DND-41 (cell line): ENCODE measurements at regions not wholly inside any gene's neighbourhood (a gene's known extent, or its start where the extent isn't known, plus 50 kb on each side); places are given as distances from the start of the nearest gene placed in this dataset.
A peak's percentile ranks its signal among the peaks of the same experiment; 100 is the strongest.

Experiments used
- ATAC-seq: fragments of 200-7000 bp; cut with Tn5 transposase; 3 replicates; pipeline ENCODE4 v1.9.1; 2021; ENCODE audit warnings: low read depth; ENCODE audit not compliant: insufficient read depth
- DNase-seq: peaks from one replicate; pipeline ENCODE4 v3.0.0-alpha.2; 2020
- H2AFZ ChIP-seq: 2 replicates; pipeline ENCODE4 v1.6.0; 2012; ENCODE audit warnings: low read depth, low read length
- H3K27ac ChIP-seq: 2 replicates; pipeline ENCODE4 v1.5.1; 2012; ENCODE audit warnings: low read length, inconsistent platforms
- H3K27me3 ChIP-seq: fragments of 200-600 bp; sonication (generic); 2 replicates; pipeline ENCODE4 v1.6.0; 2012; ENCODE audit warnings: low read length, mild to moderate bottlenecking, inconsistent platforms; ENCODE audit not compliant: insufficient read depth, poor library complexity
- H3K36me3 ChIP-seq: 2 replicates; pipeline ENCODE4 v1.5.1; 2012; ENCODE audit warnings: low read length, inconsistent platforms; ENCODE audit not compliant: insufficient read depth
- H3K4me1 ChIP-seq: 2 replicates; pipeline ENCODE4 v1.5.1; 2012; ENCODE audit warnings: mild to moderate bottlenecking, low read length; ENCODE audit not compliant: insufficient read depth
- H3K4me2 ChIP-seq: 2 replicates; pipeline ENCODE4 v1.6.0; 2012; ENCODE audit warnings: mild to moderate bottlenecking, moderate library complexity, low read length, inconsistent platforms; ENCODE audit not compliant: insufficient read depth
- H3K4me3 ChIP-seq, 2 experiments: fragments of 200-600 bp in 1 of 2; shearing (Covaris generic) in 1 of 2; 2 replicates each; pipeline ENCODE4 v1.5.1; 2012 to 2016; ENCODE audit warnings: inconsistent platforms in 2 of 2, low read length in 2 of 2, mild to moderate bottlenecking in 2 of 2, low read depth in 1 of 2, moderate library complexity in 1 of 2
- H3K79me2 ChIP-seq: 2 replicates; pipeline ENCODE4 v1.6.0; 2012; ENCODE audit warnings: low read length, inconsistent platforms; ENCODE audit not compliant: insufficient read depth
- H3K9ac ChIP-seq: 2 replicates; pipeline ENCODE4 v1.6.0; 2012; ENCODE audit warnings: low read depth, mild to moderate bottlenecking, inconsistent platforms, low read length, moderate library complexity
- H3K9me3 ChIP-seq: 2 replicates; pipeline ENCODE4 v1.5.1; 2012; ENCODE audit warnings: low read length, moderate library complexity, mild to moderate bottlenecking, inconsistent platforms; ENCODE audit not compliant: insufficient read depth, severe bottlenecking
- H4K20me1 ChIP-seq: 2 replicates; pipeline ENCODE4 v1.6.0; 2012; ENCODE audit warnings: low read length; ENCODE audit not compliant: insufficient read depth
- EZH2 ChIP-seq: IDR thresholded peaks from 3 replicates; pipeline ENCODE4 v1.6.1; 2012; ENCODE audit warnings: borderline replicate concordance, low read depth, mild to moderate bottlenecking, moderate library complexity, low read length, inconsistent platforms; ENCODE audit not compliant: severe bottlenecking
- TF ChIP-seq, protein P1 (sequence below): IDR thresholded peaks from 2 replicates; pipeline ENCODE4 v1.5.1; 2012; ENCODE audit warnings: borderline replicate concordance, low read length, moderate library complexity, mild to moderate bottlenecking; ENCODE audit not compliant: poor library complexity, severe bottlenecking; ENCODE audit errors: extremely low read depth

DNA sequence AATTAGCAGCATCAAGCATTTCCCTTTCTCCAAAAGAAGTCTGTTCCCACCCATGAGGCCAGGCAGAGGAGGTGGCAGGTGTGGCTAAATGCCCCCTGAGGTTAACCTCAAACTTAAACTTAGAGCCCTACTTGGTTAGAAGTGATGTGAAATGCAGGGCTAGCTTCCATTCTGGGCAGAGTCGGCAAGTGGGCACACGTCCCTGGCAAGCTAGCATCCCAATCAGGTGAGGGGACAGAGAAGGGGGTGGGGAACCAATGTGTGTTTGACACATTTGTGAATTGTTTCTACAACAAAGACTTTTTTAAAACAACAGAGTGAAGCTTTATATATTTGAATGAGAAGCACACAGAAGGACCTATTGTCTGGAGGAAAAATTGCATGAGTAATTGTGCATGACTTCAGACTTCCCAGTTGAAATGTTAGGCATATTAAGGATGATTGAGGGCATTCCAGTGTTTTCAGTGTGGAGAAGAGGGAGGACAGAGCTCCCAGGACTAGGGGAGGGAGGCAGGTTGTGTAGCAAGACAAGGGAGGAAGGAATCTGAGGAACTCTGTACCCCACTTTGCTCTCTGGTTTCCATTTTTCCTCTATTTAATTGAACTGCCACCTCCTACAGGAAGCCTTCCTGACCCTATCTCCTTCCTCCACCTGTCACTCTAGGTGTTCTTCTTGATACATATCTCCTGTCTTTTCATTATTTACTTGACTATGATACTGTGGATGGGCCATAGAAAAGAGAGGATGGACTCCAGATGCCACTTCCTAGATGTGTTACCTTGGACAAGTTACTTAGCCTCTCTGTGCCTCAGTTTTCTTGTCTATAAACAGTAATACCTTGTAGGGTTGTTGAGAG is 83.3 kb upstream of the PICALM start:
- H3K4me3 ChIP-seq: no peak overlapping the region
- DNase-seq (peak; percentile 36), ATAC-seq (peak; percentile 83)
- no peaks in the 10 kb centered on the region for H4K20me1 ChIP-seq
- H3K4me2 ChIP-seq: no peak overlapping the region; the same call in 1 of the 2 replicates
- H3K36me3 ChIP-seq: no peaks in the 10 kb centered on the region
- H3K79me2 ChIP-seq: no peaks in the 10 kb centered on the region
- TF ChIP-seq, protein P1, sequence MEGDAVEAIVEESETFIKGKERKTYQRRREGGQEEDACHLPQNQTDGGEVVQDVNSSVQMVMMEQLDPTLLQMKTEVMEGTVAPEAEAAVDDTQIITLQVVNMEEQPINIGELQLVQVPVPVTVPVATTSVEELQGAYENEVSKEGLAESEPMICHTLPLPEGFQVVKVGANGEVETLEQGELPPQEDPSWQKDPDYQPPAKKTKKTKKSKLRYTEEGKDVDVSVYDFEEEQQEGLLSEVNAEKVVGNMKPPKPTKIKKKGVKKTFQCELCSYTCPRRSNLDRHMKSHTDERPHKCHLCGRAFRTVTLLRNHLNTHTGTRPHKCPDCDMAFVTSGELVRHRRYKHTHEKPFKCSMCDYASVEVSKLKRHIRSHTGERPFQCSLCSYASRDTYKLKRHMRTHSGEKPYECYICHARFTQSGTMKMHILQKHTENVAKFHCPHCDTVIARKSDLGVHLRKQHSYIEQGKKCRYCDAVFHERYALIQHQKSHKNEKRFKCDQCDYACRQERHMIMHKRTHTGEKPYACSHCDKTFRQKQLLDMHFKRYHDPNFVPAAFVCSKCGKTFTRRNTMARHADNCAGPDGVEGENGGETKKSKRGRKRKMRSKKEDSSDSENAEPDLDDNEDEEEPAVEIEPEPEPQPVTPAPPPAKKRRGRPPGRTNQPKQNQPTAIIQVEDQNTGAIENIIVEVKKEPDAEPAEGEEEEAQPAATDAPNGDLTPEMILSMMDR: no peak
- TF ChIP-seq EZH2: no peak
- H3K9ac ChIP-seq: no peak overlapping the region
- H3K4me1 ChIP-seq: peaks cover 21% of the 10 kb centered on the region
- H3K9me3 ChIP-seq: no peaks in the 10 kb centered on the region
- no peak overlapping the region for H3K27ac ChIP-seq
- H3K27me3 ChIP-seq: peaks cover 7% of the 10 kb centered on the region
- no peak overlapping the region; the same call in 1 of the 2 replicates for H2AFZ ChIP-seq

- H3K4me3 ChIP-seq: no peak overlapping the region
- ATAC-seq: peak; percentile 48; the same call in 2 of the 3 replicates
- TF ChIP-seq, protein P1: no peak
- no peak for TF ChIP-seq EZH2
- peaks cover 7% of the 10 kb centered on the region for H3K27me3 ChIP-seq
- no peak overlapping the region for H3K27ac ChIP-seq
- H3K36me3 ChIP-seq: no peaks in the 10 kb centered on the region
- DNase-seq: peak; percentile 11
- no peaks in the 10 kb centered on the region for H3K9me3 ChIP-seq
- no peak overlapping the region for H3K9ac ChIP-seq
- peaks cover 21% of the 10 kb centered on the region for H3K4me1 ChIP-seq
- no peaks in the 10 kb centered on the region for H3K79me2 ChIP-seq
- no peak overlapping the region for H2AFZ ChIP-seq
- no peak overlapping the region; the same call in 1 of the 2 replicates for H3K4me2 ChIP-seq
- H4K20me1 ChIP-seq: no peaks in the 10 kb centered on the region
These were observed 82.5 kb upstream of the PICALM start for GRCh38 chr11:86151174-86152005.

GRCh38 chr11:86150847-86151173 is 81.9 kb upstream of the PICALM start:
- Histone ChIP-seq H3K4me3 (no peak overlapping the region), H3K79me2 (no peaks in the 10 kb centered on the region), H2AFZ (no peak overlapping the region), H4K20me1 (no peaks in the 10 kb centered on the region), H3K36me3 (no peaks in the 10 kb centered on the region), H3K9ac (no peak overlapping the region), H3K27me3 (peaks cover 7% of the 10 kb centered on the region), H3K9me3 (no peaks in the 10 kb centered on the region), H3K4me2 (no peak overlapping the region), H3K27ac (no peak overlapping the region), H3K4me1 (peaks cover 21% of the 10 kb centered on the region)
- DNase-seq (no peak), ATAC-seq (no peak)
- no peak for TF ChIP-seq EZH2

DNA sequence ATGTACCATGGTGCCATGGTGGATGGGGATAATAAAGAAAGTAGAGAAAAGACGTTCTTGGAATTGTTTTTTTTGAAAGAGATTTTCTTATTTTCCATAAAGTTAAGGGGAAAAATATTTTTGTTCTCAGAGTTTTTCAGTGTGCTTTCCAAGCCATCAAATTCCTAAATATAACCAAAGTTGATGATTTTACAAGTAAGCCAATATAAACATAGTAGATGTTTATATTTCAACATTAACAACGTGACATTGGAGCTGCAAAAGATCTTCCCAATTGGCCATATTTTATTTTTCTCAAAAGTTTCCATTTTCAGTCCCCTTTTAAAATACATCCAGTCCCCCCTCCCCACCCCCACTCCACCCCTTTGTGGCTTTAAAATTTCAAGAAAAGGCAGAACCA is 80.9 kb upstream of the PICALM start:
- Histone ChIP-seq H3K79me2 (no peaks in the 10 kb centered on the region), H3K27me3 (peaks cover 7% of the 10 kb centered on the region), H3K4me1 (peaks cover 21% of the 10 kb centered on the region), H3K36me3 (no peaks in the 10 kb centered on the region), H2AFZ (no peak overlapping the region), H3K4me3 (no peak overlapping the region), H4K20me1 (no peaks in the 10 kb centered on the region), H3K9me3 (no peaks in the 10 kb centered on the region), H3K9ac (no peak overlapping the region), H3K4me2 (no peak overlapping the region), H3K27ac (no peak overlapping the region)
- DNase-seq: no peak
- no peak for TF ChIP-seq EZH2
- TF ChIP-seq, protein P1: no peak
- no peak for ATAC-seq
